ENCODE measurements at regions not wholly inside any gene's neighbourhood (a gene's known extent, or its start where the extent isn't known, plus 50 kb on each side); places are given as distances from the start of the nearest gene placed in this dataset.
"Not testable (repeated sequence)": the region's sequence is repeated elsewhere in the genome, so short reads cannot be mapped to it uniquely, and the experiment has no call there.

DNA sequence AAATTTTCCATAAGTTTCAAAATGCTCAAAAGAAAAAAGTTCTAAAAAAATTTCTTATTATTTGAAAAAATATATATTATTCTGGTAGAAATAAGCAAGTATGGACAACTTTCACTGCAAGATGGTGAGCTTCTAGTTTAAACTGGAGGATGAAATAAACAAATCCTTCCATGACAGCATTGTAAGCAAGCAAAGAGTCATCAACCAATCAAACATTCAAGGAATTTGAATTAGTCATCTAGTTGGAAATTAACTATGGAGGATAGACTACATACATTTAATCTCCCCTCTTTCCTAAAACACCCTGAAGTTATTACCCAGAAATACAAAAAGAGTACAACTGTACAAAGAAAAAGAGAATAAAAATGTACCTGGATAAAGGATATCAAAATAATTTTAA lies 51.0 kb upstream of the IRX5 start:
- DNase-seq (ENCODE audit: low read depth, low spot score), result no peak

- no peak for DNase-seq (ENCODE audit: low read depth, low spot score)
Observed at GRCh38 chr16:54878301-54878700, 52.4 kb upstream of the IRX5 start.

- no peak for DNase-seq (ENCODE audit: low read depth, low spot score)
Observed at GRCh38 chr16:54875443-54875842, 55.2 kb upstream of the IRX5 start.

DNA sequence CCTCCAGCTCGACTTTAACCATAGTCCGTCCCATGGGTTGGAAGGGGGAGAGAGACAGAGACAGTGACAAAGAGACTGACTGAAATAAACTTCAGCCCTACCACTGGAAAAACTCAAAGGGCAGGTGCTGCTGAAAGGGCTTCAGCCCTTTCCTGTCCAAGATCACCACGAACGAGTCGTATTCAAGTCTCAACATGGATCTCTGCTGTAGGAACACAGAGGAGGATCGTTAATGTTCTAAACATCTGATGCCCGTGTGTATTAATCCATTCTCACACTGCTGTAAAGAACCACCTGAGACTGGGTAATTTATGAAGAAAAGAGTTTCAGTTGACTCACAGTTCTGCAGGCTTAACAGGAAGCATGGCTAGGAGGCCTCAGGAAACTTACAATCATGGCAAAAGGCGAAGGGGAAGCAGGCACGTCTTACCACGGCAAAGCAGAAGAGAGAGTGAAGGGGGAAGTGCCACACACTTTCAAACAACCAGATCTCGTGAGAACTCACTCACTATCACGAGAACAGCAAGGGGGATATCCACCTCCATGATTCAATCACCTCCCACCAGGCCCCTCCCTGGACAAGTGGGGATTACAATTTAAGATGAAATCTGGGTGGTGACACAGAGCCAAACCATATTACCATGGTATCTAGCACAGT lies 56.8 kb upstream of the IRX5 start:
- DNase-seq (ENCODE audit: low read depth, low spot score), result not testable (repeated sequence)

GRCh38 chr16:54873071-54873470 lies 57.6 kb upstream of the IRX5 start:
- DNase-seq (ENCODE audit: low read depth, low spot score), result no peak

DNA sequence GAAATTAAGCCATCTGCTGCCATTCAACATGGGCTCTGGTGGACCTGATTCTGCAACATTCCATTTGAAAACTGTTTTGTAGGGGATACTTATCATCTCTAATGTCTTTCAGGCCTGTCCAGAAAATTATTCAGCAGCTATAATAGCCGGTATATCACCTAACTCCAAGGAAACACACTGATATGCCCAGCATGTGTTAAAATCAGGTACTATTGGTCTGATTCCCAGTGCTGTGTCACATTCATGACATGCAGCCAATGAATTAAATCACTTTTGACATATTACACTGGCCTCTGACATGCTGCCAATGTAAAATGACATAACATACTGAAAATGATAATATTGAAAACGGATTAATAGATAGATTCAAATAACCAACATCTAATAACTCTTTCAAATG lies 60.5 kb upstream of the IRX5 start:
- DNase-seq (ENCODE audit: low read depth, low spot score), result no peak

DNA sequence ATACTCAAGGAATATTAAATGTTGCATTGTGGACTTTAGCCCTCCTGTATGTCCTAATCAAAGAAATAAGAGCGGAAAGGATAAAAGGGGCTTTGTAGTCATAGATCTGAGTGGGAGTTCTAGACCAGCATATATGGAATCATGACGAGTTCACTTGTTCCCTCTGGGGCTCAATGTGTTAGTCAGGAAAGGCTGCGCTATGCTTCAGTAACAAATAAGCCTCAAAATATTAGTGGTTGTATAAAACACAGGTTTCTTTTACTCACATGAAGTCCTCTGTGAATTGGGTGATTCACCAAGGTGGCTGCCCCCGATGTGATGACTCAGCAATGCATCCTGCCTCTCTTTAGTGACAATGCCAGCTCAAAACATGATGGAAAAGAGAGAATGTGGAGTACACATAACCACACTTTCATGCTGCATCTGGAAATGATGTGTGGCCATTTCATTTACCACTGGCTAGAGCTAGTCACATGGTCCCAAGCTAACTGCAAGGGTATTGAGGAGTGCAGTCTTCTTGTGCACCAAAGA lies 63.3 kb upstream of the IRX5 start:
- DNase-seq (ENCODE audit: low read depth, low spot score), result no peak

- DNase-seq (ENCODE audit: low read depth, low spot score), result no peak
Observed at GRCh38 chr16:54862529-54862928, 68.1 kb upstream of the IRX5 start.

GRCh38 chr16:54856871-54857270 lies 73.8 kb upstream of the IRX5 start:
- DNase-seq (ENCODE audit: low read depth, low spot score), result no peak

GRCh38 chr16:54847609-54848008 lies 83.1 kb upstream of the IRX5 start:
- no peak for DNase-seq (ENCODE audit: low read depth, low spot score)

DNA sequence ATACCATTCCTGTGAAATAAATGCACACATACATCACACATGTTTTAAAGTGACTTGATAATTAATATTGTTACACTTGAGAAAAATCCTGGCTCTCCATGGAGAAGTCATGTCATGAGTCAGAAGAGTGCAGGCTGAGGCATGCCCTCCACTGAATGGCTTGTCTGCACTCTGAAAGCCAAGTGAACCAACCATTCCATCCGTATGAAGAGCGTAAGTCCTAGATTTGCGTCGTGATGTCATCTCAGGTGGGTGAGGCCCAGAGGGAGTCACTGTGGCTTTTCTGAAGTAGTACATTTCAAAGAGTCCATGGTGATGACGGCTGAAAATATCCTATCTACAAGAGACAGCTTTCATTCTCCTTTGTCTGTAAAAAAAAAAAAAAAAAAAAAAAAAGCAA lies 83.5 kb upstream of the IRX5 start:
- no peak for DNase-seq (ENCODE audit: low read depth, low spot score)

GRCh38 chr16:54846766-54847165 lies 83.9 kb upstream of the IRX5 start:
- DNase-seq (ENCODE audit: low read depth, low spot score), result no peak

DNA sequence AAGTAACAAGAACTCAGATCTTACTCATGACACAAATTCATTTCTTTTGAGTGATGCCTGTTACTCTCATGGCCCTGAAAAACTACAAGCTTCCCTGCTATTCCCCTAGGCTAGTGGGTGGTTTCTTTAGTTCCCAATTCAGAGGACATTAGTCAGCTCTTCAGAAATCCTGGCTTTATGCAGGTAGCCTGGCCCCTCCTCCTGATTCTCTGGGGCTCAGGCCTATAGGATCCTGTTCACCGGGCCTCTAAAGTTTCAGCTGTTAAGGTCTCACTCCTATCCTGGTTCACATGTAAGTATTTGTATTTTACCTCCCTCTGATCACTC lies 87.3 kb upstream of the IRX5 start:
- DNase-seq (ENCODE audit: low read depth, low spot score), result no peak

DNA sequence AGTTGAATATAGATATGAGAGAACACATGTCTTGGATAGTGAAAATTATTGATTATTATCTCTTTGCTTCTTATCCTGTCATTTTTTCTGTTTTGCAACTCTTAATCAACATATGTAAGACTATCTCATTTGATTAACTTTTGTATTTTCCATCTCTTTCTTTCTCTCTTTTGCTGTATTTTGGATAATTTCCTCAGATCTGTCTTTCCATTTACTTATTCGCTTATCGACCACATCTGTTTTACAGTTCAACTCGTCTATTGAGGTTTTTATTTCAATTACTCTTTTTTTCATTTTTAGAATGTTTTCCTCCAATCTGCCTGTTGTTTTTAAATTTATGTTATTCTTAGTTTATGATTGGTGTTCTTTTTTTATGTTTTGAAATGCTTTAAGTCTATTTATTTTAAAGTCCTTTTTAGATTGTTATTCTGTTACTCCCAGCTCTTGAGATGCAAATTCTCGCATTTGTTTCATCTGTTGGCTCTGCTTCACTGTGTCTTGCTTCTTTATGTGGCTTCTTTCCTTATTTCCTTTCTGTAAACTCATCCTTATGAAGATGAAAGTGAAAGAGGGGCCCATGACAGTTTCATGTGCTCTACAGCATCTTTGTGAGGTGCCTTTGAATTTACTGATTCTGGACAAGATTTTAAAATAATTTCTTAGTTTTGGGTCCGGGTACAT lies 87.8 kb upstream of the IRX5 start:
- no peak for DNase-seq (ENCODE audit: low read depth, low spot score)

- no peak for DNase-seq (ENCODE audit: low read depth, low spot score)
Observed at GRCh38 chr16:54829691-54830090, 101.0 kb upstream of the IRX5 start.

GRCh38 chr16:54822892-54823291 lies 107.8 kb upstream of the IRX5 start:
- DNase-seq (ENCODE audit: low read depth, low spot score), result no peak

- no peak for DNase-seq (ENCODE audit: low read depth, low spot score)
Observed at GRCh38 chr16:54822492-54822891, 108.2 kb upstream of the IRX5 start.

DNA sequence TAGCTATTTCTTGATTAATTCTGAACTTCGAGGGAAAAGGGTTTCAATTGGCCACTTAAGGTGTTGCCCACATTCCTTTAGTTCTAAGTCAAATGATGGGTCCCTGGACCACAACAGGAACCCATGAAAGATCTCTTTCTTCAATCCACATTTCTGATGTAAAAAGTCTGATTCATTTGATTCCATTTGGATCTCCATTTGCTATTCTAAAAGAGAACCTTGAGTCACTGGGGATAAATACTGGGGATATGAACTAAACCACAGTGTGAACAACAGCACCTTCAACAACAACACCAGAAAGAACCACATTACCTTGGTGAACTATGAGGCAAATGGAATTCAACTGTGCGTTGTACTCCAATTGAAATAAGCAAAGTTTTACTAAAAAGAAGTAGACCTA lies 108.9 kb upstream of the IRX5 start:
- no peak for DNase-seq (ENCODE audit: low read depth, low spot score)

DNA sequence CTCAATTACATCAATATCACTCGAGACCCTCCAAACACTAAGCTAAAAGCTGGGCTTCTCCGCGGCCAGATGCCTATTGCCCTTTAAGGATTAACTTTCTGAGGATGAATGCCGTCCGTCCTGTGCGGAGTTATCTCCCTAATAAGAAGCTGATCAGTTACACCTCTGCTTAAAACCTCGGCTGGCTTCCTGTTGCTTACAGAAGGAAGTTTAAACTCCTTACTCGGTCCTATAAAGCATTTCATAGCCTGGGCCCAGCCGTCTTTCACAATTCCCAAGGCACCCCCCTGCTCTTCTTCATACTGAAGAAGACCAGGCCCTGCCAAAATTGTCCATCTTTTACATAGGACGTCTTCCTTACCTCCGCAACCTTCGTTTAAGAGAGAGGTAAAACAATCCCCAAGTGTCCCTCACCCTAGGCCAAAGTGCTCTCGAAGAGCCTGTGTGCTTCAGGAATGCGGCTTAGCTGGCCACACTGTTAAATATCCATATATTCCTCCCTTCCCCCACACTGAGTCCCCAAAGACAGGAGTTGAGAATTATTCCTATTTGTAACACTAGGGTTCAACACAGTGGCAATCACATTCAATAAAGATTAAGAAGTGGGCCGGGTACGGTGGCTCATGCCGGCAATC lies 112.6 kb upstream of the IRX5 start:
- DNase-seq (ENCODE audit: low read depth, low spot score), result no peak

DNA sequence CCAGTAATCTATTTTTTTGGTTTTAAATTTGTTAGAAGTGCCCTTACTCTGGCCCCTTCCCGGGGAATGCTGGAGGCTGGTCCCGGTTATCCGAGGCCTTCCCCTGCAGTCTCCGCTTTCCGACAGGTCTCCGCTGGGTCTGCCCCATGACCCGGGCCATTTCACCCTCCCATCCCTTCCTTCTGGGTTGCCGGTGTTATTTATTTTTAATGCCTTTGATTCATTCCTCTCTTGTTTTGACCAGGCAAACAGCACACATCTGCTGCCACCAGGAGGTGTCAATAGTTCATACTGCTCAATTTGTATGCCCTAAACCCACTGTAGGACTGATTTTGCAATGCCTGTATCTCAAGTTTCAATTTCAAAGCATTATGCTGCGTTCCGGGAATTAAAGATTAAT lies 113.2 kb upstream of the IRX5 start:
- no peak for DNase-seq (ENCODE audit: low read depth, low spot score)

DNA sequence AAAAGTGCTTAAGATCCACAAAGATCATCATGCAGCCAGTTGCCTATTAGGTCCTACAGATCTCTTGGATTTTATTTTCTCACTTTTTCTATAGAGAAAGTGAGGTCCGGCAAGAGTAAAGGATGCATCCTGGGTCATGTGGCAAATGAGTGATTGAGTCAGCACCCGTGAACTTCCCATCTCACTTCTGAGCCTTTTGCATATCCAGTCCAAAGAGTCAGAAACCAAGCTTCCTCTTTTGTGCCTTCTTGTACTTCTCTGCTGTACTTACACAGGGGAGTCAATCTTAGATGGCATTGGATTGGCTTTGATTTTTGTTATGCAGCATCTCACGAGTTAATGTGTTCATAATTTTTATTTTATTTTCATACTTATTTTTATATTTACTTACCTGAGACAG lies 114.2 kb upstream of the IRX5 start:
- no peak for DNase-seq (ENCODE audit: low read depth, low spot score)

DNA sequence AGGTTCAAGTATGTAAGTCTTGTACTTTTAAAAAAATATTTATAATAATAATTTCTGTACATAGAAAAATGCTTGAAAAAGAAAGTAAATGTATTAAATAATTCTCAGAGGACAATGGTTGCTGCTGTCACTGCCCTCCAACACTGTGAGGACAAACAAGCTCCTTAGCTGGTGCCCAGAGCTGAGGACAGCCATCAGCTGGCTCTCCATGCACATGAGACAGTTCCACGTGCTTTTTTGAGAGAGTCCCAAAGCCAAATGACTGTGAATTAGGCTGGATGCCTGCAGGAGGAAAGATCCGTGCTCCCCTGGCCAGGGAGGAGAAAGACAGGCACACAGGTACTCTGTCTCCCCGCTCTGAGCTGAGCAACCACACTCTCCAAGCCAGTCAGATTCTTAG lies 115.5 kb upstream of the IRX5 start:
- no peak for DNase-seq (ENCODE audit: low read depth, low spot score)

DNA sequence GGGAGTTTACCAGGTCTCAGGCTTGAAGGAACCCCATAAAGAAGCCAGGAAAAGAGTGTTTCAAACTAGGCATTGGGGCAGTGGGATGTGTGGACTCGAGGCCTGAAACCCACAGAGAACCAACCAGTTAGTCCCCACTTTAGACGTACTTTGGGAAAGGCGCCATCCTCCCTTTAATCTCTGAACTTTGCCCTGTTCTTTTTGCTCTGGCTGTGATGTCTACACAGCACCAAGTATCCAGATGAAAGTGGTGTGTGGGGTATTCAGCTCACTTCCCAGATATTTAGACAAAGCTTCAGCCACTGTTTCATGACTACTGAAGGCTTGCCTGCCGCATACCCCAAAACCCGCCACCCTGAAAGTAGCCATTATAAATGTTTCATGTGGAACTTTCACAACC lies 116.9 kb upstream of the IRX5 start:
- DNase-seq (ENCODE audit: low read depth, low spot score), result no peak
